ENCODE measurements at regions not wholly inside any gene's neighbourhood (a gene's known extent, or its start where the extent isn't known, plus 50 kb on each side); places are given as distances from the start of the nearest gene placed in this dataset.

- DNase-seq: no peak
- H3F3A ChIP-seq (ENCODE audit: insufficient read depth): peaks cover 24% of the 10 kb centered on the region
- 98 to 100% methylated on average over 2 to 3 of the region's 3 CpGs for WGBS, 2 experiments (ENCODE audit: low coverage in 1 of 2, low lambda C conversion rate in 2 of 2, missing lambda C conversion rate in 2 of 2)
- H3K36me3 ChIP-seq (ENCODE audit: low read depth): no peaks in the 10 kb centered on the region
- no peak overlapping the region for H3K4me3 ChIP-seq
- peak overlapping the region; percentile 53; the same call in 1 of the 2 replicates for H3K27ac ChIP-seq
- H3K27me3 ChIP-seq (replicated peaks; ENCODE audit: insufficient read depth): no peaks in the 10 kb centered on the region
- no peaks in the 10 kb centered on the region for H3K9me2 ChIP-seq (ENCODE audit: insufficient read depth)
- H3K4me2 ChIP-seq (ENCODE audit: unreplicated experiment): no peak overlapping the region
- in situ Hi-C loops (cut with MboI): no loop called here
- H3K9me3 ChIP-seq (ENCODE audit: low read depth): no peaks in the 10 kb centered on the region
- H3K79me2 ChIP-seq (ENCODE audit: insufficient read depth): no peaks in the 10 kb centered on the region
- H2AFZ ChIP-seq: no peak overlapping the region
- no peak for TF ChIP-seq EZH2phosphoT487 (IDR thresholded peaks at IDR 0.05; ENCODE audit: insufficient read depth, low read depth)
- TF ChIP-seq EZH2 (IDR thresholded peaks at IDR 0.05; ENCODE audit: insufficient read depth, poor library complexity, severe bottlenecking): no peak
- peaks cover 32% of the 10 kb centered on the region for H3K4me1 ChIP-seq (ENCODE audit: insufficient read depth)
- no peaks in the 10 kb centered on the region for H4K20me1 ChIP-seq (ENCODE audit: insufficient read depth)
- no peak overlapping the region for H3K9ac ChIP-seq
Measured at GRCh38 chr12:114932806-114933205, 248.8 kb upstream of the TBX3 start.

- no peaks in the 10 kb centered on the region for H3K36me3 ChIP-seq (ENCODE audit: low read depth)
- no peaks in the 10 kb centered on the region for H3K9me3 ChIP-seq (ENCODE audit: low read depth)
- H3K79me2 ChIP-seq (ENCODE audit: insufficient read depth): no peaks in the 10 kb centered on the region
- in situ Hi-C loops (cut with MboI): no loop called here
- no peak overlapping the region for H2AFZ ChIP-seq
- no peak overlapping the region for H3K27ac ChIP-seq
- 98 to 100% methylated on average over 2 of the region's 2 CpGs for WGBS, 2 experiments (ENCODE audit: low coverage in 1 of 2, low lambda C conversion rate in 2 of 2, missing lambda C conversion rate in 2 of 2)
- TF ChIP-seq EZH2phosphoT487 (IDR thresholded peaks at IDR 0.05; ENCODE audit: insufficient read depth, low read depth): no peak
- no peak for TF ChIP-seq EZH2 (IDR thresholded peaks at IDR 0.05; ENCODE audit: insufficient read depth, poor library complexity, severe bottlenecking)
- peaks cover 19% of the 10 kb centered on the region for H3K4me1 ChIP-seq (ENCODE audit: insufficient read depth)
- H3K9me2 ChIP-seq (ENCODE audit: insufficient read depth): no peaks in the 10 kb centered on the region
- no peak overlapping the region for H3K9ac ChIP-seq
- no peaks in the 10 kb centered on the region for H3K27me3 ChIP-seq (replicated peaks; ENCODE audit: insufficient read depth)
- no peak overlapping the region for H3K4me2 ChIP-seq (ENCODE audit: unreplicated experiment)
- no peak for DNase-seq
- no peaks in the 10 kb centered on the region for H4K20me1 ChIP-seq (ENCODE audit: insufficient read depth)
- H3F3A ChIP-seq (ENCODE audit: insufficient read depth): peaks cover 24% of the 10 kb centered on the region
- H3K4me3 ChIP-seq: no peak overlapping the region
Measured at GRCh38 chr12:114931025-114931424, 247.1 kb upstream of the TBX3 start.

- Histone ChIP-seq H3K4me1 (ENCODE audit: insufficient read depth) (peaks cover 10% of the 10 kb centered on the region), H3K4me2 (ENCODE audit: unreplicated experiment) (no peak overlapping the region), H3K79me2 (ENCODE audit: insufficient read depth) (no peaks in the 10 kb centered on the region), H3F3A (ENCODE audit: insufficient read depth) (peaks cover 15% of the 10 kb centered on the region), H3K9me2 (ENCODE audit: insufficient read depth) (no peaks in the 10 kb centered on the region), H3K4me3 (no peak overlapping the region), H3K9me3 (ENCODE audit: low read depth) (no peaks in the 10 kb centered on the region), H2AFZ (no peak overlapping the region), H4K20me1 (ENCODE audit: insufficient read depth) (no peaks in the 10 kb centered on the region), H3K27ac (no peak overlapping the region), H3K36me3 (ENCODE audit: low read depth) (no peaks in the 10 kb centered on the region), H3K27me3 (replicated peaks; ENCODE audit: insufficient read depth) (no peaks in the 10 kb centered on the region), H3K9ac (no peak overlapping the region)
- in situ Hi-C loops (cut with MboI): no loop called here
- WGBS, 2 experiments (ENCODE audit: low coverage in 1 of 2, low lambda C conversion rate in 2 of 2, missing lambda C conversion rate in 2 of 2): 93% methylated on average over 6 of the region's 6 CpGs
- TF ChIP-seq EZH2phosphoT487 (IDR thresholded peaks at IDR 0.05; ENCODE audit: insufficient read depth, low read depth): no peak
- no peak for TF ChIP-seq EZH2 (IDR thresholded peaks at IDR 0.05; ENCODE audit: insufficient read depth, poor library complexity, severe bottlenecking)
- no peak for DNase-seq
Measured at GRCh38 chr12:114926341-114926740, 242.4 kb upstream of the TBX3 start.

- no peaks in the 10 kb centered on the region for H3K9me3 ChIP-seq (ENCODE audit: low read depth)
- no peaks in the 10 kb centered on the region for H3K79me2 ChIP-seq (ENCODE audit: insufficient read depth)
- H3K9ac ChIP-seq: no peak overlapping the region
- no peaks in the 10 kb centered on the region for H3K27me3 ChIP-seq (replicated peaks; ENCODE audit: insufficient read depth)
- H3K36me3 ChIP-seq (ENCODE audit: low read depth): no peaks in the 10 kb centered on the region
- DNase-seq: no peak
- no peak for TF ChIP-seq EZH2 (IDR thresholded peaks at IDR 0.05; ENCODE audit: insufficient read depth, poor library complexity, severe bottlenecking)
- no peak for TF ChIP-seq EZH2phosphoT487 (IDR thresholded peaks at IDR 0.05; ENCODE audit: insufficient read depth, low read depth)
- no peak overlapping the region for H3K4me3 ChIP-seq
- no peaks in the 10 kb centered on the region for H4K20me1 ChIP-seq (ENCODE audit: insufficient read depth)
- WGBS, 2 experiments (ENCODE audit: low coverage in 1 of 2, low lambda C conversion rate in 2 of 2, missing lambda C conversion rate in 2 of 2): 95 to 96% methylated on average over 4 of the region's 4 CpGs
- in situ Hi-C loops (cut with MboI): no loop called here
- H3F3A ChIP-seq (ENCODE audit: insufficient read depth): peaks cover 28% of the 10 kb centered on the region
- no peak overlapping the region for H3K4me2 ChIP-seq (ENCODE audit: unreplicated experiment)
- H2AFZ ChIP-seq: no peak overlapping the region
- peaks cover 23% of the 10 kb centered on the region for H3K4me1 ChIP-seq (ENCODE audit: insufficient read depth)
- no peaks in the 10 kb centered on the region for H3K9me2 ChIP-seq (ENCODE audit: insufficient read depth)
- no peak overlapping the region for H3K27ac ChIP-seq
Measured at GRCh38 chr12:114924946-114925475, 241.0 kb upstream of the TBX3 start.

- no peak overlapping the region for H3K9ac ChIP-seq
- no peaks in the 10 kb centered on the region for H3K9me3 ChIP-seq (ENCODE audit: low read depth)
- H3K27ac ChIP-seq: peak overlapping the region; percentile 37
- WGBS, 2 experiments (ENCODE audit: low coverage in 1 of 2, low lambda C conversion rate in 2 of 2, missing lambda C conversion rate in 2 of 2): 9 to 39% methylated on average over 1 of the region's 1 CpG
- H2AFZ ChIP-seq: no peak overlapping the region
- in situ Hi-C loops (cut with MboI): no loop called here
- no peaks in the 10 kb centered on the region for H3K9me2 ChIP-seq (ENCODE audit: insufficient read depth)
- H3K79me2 ChIP-seq (ENCODE audit: insufficient read depth): no peaks in the 10 kb centered on the region
- no peaks in the 10 kb centered on the region for H3K36me3 ChIP-seq (ENCODE audit: low read depth)
- H3K4me2 ChIP-seq (ENCODE audit: unreplicated experiment): peak overlapping the region; percentile 29
- peaks cover 43% of the 10 kb centered on the region for H3K4me1 ChIP-seq (ENCODE audit: insufficient read depth)
- no peak overlapping the region for H3K4me3 ChIP-seq
- peaks cover 60% of the 10 kb centered on the region for H3F3A ChIP-seq (ENCODE audit: insufficient read depth)
- TF ChIP-seq EZH2 (IDR thresholded peaks at IDR 0.05; ENCODE audit: insufficient read depth, poor library complexity, severe bottlenecking): no peak
- no peak for TF ChIP-seq EZH2phosphoT487 (IDR thresholded peaks at IDR 0.05; ENCODE audit: insufficient read depth, low read depth)
- no peaks in the 10 kb centered on the region for H4K20me1 ChIP-seq (ENCODE audit: insufficient read depth)
- H3K27me3 ChIP-seq (replicated peaks; ENCODE audit: insufficient read depth): no peaks in the 10 kb centered on the region
- DNase-seq: peak; percentile 36
Measured at GRCh38 chr12:114921781-114922180, 237.8 kb upstream of the TBX3 start.

All from GM23248 (cell line).